Neural progenitor cell (in vitro differentiated cells): ENCODE measurements at regions not wholly inside any gene's neighbourhood (a gene's known extent, or its start where the extent isn't known, plus 50 kb on each side); places are given as distances from the start of the nearest gene placed in this dataset.

ENCODE experiments used
- DNase-seq: peaks from one replicate; pipeline ENCODE4 v3.0.0-alpha.2; 2016; ENCODE audit warnings: low spot score
- H2AFZ ChIP-seq: fragments of 200-600 bp; sonication (generic); replicated peaks from 2 replicates; pipeline ENCODE4 v1.6.1; 2016; ENCODE audit warnings: antibody characterized with exemption
- H3F3A ChIP-seq: fragments of 200-600 bp; sonication (generic); 2 replicates; pipeline ENCODE4 v1.6.1; 2016; ENCODE audit warnings: antibody characterized with exemption, low read depth
- H3K27ac ChIP-seq: fragments of 200-600 bp; sonication (generic); 2 replicates; pipeline ENCODE4 v1.5.1; 2016; ENCODE audit warnings: mild to moderate bottlenecking
- H3K27me3 ChIP-seq: fragments of 200-600 bp; sonication (generic); 2 replicates; pipeline ENCODE4 v1.6.1; 2016; ENCODE audit warnings: mild to moderate bottlenecking, moderate library complexity
- H3K36me3 ChIP-seq: fragments of 200-600 bp; sonication (generic); 2 replicates; pipeline ENCODE4 v1.5.1; 2016
- H3K4me1 ChIP-seq: fragments of 200-600 bp; sonication (generic); 2 replicates; pipeline ENCODE4 v1.6.1; 2016; ENCODE audit warnings: mixed run types
- H3K4me2 ChIP-seq: fragments of 200-600 bp; sonication (generic); 2 replicates; pipeline ENCODE4 v1.6.1; 2016
- H3K4me3 ChIP-seq: fragments of 200-600 bp; sonication (generic); 2 replicates; pipeline ENCODE4 v1.5.1; 2016
- H3K79me2 ChIP-seq: fragments of 200-600 bp; sonication (generic); 2 replicates; pipeline ENCODE4 v1.6.1; 2016; ENCODE audit warnings: low read depth
- H3K9ac ChIP-seq: fragments of 200-600 bp; sonication (generic); 2 replicates; pipeline ENCODE4 v1.6.1; 2016
- H3K9me3 ChIP-seq: fragments of 200-600 bp; sonication (generic); 2 replicates; pipeline ENCODE4 v1.5.1; 2016; ENCODE audit warnings: low read depth
- H4K20me1 ChIP-seq: fragments of 200-600 bp; sonication (generic); 2 replicates; pipeline ENCODE4 v1.6.1; 2016; ENCODE audit warnings: low read depth
- H3K27ac Mint-ChIP-seq: 3 replicates; pipeline ENCODE4 v1.8.0; 2021; ENCODE audit warnings: mixed read lengths
- H3K27me3 Mint-ChIP-seq: 2 replicates; pipeline ENCODE4 v1.8.0; 2022; ENCODE audit warnings: low read depth, mild to moderate bottlenecking, inconsistent platforms, moderate library complexity, mixed read lengths; ENCODE audit not compliant: insufficient read depth
- H3K36me3 Mint-ChIP-seq: 3 replicates; pipeline ENCODE4 v1.8.0; 2021; ENCODE audit warnings: mixed read lengths
- H3K4me1 Mint-ChIP-seq: 3 replicates; pipeline ENCODE4 v1.8.0; 2021; ENCODE audit warnings: mixed read lengths
- H3K4me3 Mint-ChIP-seq: 3 replicates; pipeline ENCODE4 v1.8.0; 2021; ENCODE audit warnings: mild to moderate bottlenecking, moderate library complexity, mixed read lengths
- H3K9me3 Mint-ChIP-seq: 3 replicates; pipeline ENCODE4 v1.8.0; 2020; ENCODE audit warnings: mixed read lengths
- EZH2 ChIP-seq: fragments of 200-600 bp; sonication (generic); IDR thresholded peaks from 2 replicates; pipeline ENCODE4 v1.6.1; 2017; ENCODE audit warnings: antibody characterized with exemption, mild to moderate bottlenecking, moderate library complexity
- EZH2phosphoT487 ChIP-seq: fragments of 200-600 bp; sonication (generic); IDR thresholded peaks from 2 replicates; pipeline ENCODE4 v1.6.1; 2017; ENCODE audit warnings: antibody characterized with exemption
- TF ChIP-seq, protein P1 (sequence below): fragments of 200-600 bp; sonication (generic); IDR thresholded peaks from 2 replicates; pipeline ENCODE4 v1.5.1; 2017; ENCODE audit warnings: antibody characterized with exemption, mild to moderate bottlenecking

DNA sequence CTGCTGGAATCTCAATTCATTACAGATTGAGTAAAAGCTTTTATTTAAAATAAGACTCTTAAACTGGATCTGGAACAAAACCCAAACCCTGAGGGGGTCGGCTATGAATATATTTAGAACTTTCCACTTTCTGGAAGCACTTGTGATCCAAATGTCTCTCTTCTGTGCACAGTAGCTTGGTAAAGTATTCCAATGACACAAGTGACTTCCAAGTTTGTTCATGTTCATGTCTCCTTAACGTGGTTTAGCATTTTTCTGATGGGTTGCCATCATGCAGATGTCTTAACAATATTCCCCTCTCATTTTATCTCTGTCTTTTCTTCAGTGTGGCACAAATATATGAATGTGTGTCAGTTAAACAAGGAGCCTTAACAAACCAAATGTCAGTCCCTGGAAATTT is 191.9 kb upstream of the SORCS1 start:
- peaks cover 3% of the 10 kb centered on the region for H3K27me3 Mint-ChIP-seq
- Histone ChIP-seq H4K20me1 (no peaks in the 10 kb centered on the region), H3K79me2 (no peaks in the 10 kb centered on the region), H3K27me3 (no peaks in the 10 kb centered on the region), H3K36me3 (no peaks in the 10 kb centered on the region), H3K27ac (no peak overlapping the region), H3F3A (no peaks in the 10 kb centered on the region), H3K4me3 (no peak overlapping the region), H3K9ac (no peak overlapping the region), H2AFZ (no peak overlapping the region), H3K4me2 (no peak overlapping the region), H3K4me1 (no peaks in the 10 kb centered on the region), H3K9me3 (no peaks in the 10 kb centered on the region)
- H3K4me1 Mint-ChIP-seq: no peaks in the 10 kb centered on the region
- H3K27ac Mint-ChIP-seq: no peak overlapping the region
- no peak for DNase-seq
- no peak for TF ChIP-seq EZH2phosphoT487
- no peak for TF ChIP-seq EZH2
- TF ChIP-seq, protein P1, sequence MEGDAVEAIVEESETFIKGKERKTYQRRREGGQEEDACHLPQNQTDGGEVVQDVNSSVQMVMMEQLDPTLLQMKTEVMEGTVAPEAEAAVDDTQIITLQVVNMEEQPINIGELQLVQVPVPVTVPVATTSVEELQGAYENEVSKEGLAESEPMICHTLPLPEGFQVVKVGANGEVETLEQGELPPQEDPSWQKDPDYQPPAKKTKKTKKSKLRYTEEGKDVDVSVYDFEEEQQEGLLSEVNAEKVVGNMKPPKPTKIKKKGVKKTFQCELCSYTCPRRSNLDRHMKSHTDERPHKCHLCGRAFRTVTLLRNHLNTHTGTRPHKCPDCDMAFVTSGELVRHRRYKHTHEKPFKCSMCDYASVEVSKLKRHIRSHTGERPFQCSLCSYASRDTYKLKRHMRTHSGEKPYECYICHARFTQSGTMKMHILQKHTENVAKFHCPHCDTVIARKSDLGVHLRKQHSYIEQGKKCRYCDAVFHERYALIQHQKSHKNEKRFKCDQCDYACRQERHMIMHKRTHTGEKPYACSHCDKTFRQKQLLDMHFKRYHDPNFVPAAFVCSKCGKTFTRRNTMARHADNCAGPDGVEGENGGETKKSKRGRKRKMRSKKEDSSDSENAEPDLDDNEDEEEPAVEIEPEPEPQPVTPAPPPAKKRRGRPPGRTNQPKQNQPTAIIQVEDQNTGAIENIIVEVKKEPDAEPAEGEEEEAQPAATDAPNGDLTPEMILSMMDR: no peak
- no peaks in the 10 kb centered on the region for H3K9me3 Mint-ChIP-seq
- H3K36me3 Mint-ChIP-seq: no peaks in the 10 kb centered on the region
- H3K4me3 Mint-ChIP-seq: no peak overlapping the region

DNA sequence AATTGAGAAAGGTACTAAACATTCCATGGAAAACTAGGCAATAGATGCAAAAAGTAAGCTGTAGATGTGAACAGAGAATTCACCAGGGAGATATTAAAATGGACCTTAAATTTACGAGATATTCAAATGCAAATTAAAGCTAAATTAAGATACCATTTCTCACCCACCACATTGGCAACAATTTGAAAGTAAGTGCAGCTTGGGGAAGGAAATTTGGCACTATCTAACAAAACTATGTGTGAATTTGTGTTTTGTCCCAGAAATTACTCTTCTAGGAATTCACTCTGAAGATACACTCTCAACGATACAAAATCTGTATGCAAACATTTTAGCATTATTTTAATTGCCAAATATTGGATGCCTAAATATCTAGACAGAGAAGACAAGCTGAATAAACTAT is 178.2 kb upstream of the SORCS1 start:
- H3K4me1 Mint-ChIP-seq: no peaks in the 10 kb centered on the region
- H3K4me3 Mint-ChIP-seq: no peak overlapping the region
- no peaks in the 10 kb centered on the region for H3K36me3 ChIP-seq
- no peaks in the 10 kb centered on the region for H3K4me1 ChIP-seq
- H3K9me3 Mint-ChIP-seq: peaks cover 6% of the 10 kb centered on the region
- H3K9me3 ChIP-seq: no peaks in the 10 kb centered on the region
- no peak overlapping the region for H3K9ac ChIP-seq
- no peaks in the 10 kb centered on the region for H3F3A ChIP-seq
- no peaks in the 10 kb centered on the region for H3K27me3 Mint-ChIP-seq
- H3K4me2 ChIP-seq: no peak overlapping the region
- H3K27me3 ChIP-seq: no peaks in the 10 kb centered on the region
- H3K27ac Mint-ChIP-seq: no peak overlapping the region
- DNase-seq: no peak
- H2AFZ ChIP-seq: no peak overlapping the region
- H4K20me1 ChIP-seq: no peaks in the 10 kb centered on the region
- no peaks in the 10 kb centered on the region for H3K79me2 ChIP-seq
- TF ChIP-seq EZH2 (no peak), EZH2phosphoT487 (no peak)
- TF ChIP-seq, protein P1: no peak
- H3K27ac ChIP-seq: no peak overlapping the region
- no peaks in the 10 kb centered on the region for H3K36me3 Mint-ChIP-seq
- no peak overlapping the region for H3K4me3 ChIP-seq

DNA sequence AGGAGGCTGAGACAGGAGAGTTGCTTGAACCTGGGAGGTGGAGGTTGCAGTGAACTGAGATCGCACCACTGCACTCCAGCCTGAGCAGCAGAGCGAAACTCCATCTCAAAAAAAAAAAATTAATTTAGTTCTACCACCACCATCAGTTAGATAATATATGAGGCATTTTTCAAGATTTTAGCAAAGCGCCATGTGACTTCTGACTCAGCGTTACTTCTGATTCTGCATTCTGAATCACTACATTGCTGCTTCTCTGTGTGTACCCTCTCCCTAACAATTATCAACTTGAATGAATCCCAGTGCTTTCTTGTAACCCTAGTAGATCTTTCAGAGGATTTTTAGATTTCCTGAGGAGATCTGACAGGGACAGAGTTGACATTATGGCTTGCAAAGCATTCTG is 176.8 kb upstream of the SORCS1 start:
- no peaks in the 10 kb centered on the region for H3K27me3 ChIP-seq
- no peak overlapping the region for H3K4me2 ChIP-seq
- no peak overlapping the region for H3K9ac ChIP-seq
- H3K27ac ChIP-seq: no peak overlapping the region
- TF ChIP-seq EZH2phosphoT487 (no peak), EZH2 (no peak)
- TF ChIP-seq, protein P1: no peak
- no peak overlapping the region for H3K27ac Mint-ChIP-seq
- no peak for DNase-seq
- H3K9me3 Mint-ChIP-seq: peaks cover 6% of the 10 kb centered on the region
- H3K9me3 ChIP-seq: no peaks in the 10 kb centered on the region
- no peak overlapping the region for H2AFZ ChIP-seq
- H3K79me2 ChIP-seq: no peaks in the 10 kb centered on the region
- no peak overlapping the region for H3K4me3 ChIP-seq
- H4K20me1 ChIP-seq: no peaks in the 10 kb centered on the region
- no peaks in the 10 kb centered on the region for H3K4me1 Mint-ChIP-seq
- no peaks in the 10 kb centered on the region for H3K4me1 ChIP-seq
- no peaks in the 10 kb centered on the region for H3K27me3 Mint-ChIP-seq
- no peaks in the 10 kb centered on the region for H3K36me3 Mint-ChIP-seq
- H3K36me3 ChIP-seq: no peaks in the 10 kb centered on the region
- H3K4me3 Mint-ChIP-seq: no peak overlapping the region
- H3F3A ChIP-seq: no peaks in the 10 kb centered on the region

DNA sequence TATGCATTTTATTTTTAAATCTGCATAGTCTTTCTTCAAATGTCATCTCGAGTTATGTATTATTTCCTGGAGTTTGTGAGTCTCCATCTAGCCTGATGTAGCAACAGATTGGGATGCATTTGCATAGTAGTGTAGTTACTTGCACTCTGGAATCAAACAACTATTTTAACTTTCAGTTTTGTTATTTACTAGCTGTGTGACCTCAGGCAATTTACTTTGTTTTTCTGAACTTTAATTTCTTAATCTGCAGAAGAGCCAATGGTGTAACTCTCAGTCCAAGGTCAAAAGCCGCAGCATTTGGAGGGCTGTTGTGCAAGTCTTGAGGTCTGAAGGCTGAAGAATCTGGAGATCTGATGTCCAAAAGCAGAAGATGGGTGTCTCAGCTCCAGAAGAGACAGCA is 175.8 kb upstream of the SORCS1 start:
- no peaks in the 10 kb centered on the region for H3K4me1 Mint-ChIP-seq
- Histone ChIP-seq H3F3A (no peaks in the 10 kb centered on the region), H3K4me1 (no peaks in the 10 kb centered on the region), H3K36me3 (no peaks in the 10 kb centered on the region), H3K4me3 (no peak overlapping the region), H2AFZ (no peak overlapping the region), H3K27ac (no peak overlapping the region), H3K79me2 (no peaks in the 10 kb centered on the region), H3K27me3 (no peaks in the 10 kb centered on the region), H3K9ac (no peak overlapping the region), H4K20me1 (no peaks in the 10 kb centered on the region), H3K9me3 (no peaks in the 10 kb centered on the region), H3K4me2 (no peak overlapping the region)
- peaks cover 6% of the 10 kb centered on the region for H3K9me3 Mint-ChIP-seq
- H3K27me3 Mint-ChIP-seq: no peaks in the 10 kb centered on the region
- DNase-seq: no peak
- H3K27ac Mint-ChIP-seq: no peak overlapping the region
- TF ChIP-seq, protein P1: no peak
- TF ChIP-seq EZH2: no peak
- no peak for TF ChIP-seq EZH2phosphoT487
- H3K36me3 Mint-ChIP-seq: no peaks in the 10 kb centered on the region
- H3K4me3 Mint-ChIP-seq: no peak overlapping the region
